CD8-positive, alpha-beta memory T cell (primary cell): ENCODE measurements at regions not wholly inside any gene's neighbourhood (a gene's known extent, or its start where the extent isn't known, plus 50 kb on each side); places are given as distances from the start of the nearest gene placed in this dataset.

Source experiments
- CTCF ChIA-PET: fragments of 350-600 bp; sonication (Branson Sonifier 250); formaldehyde crosslinking; loops from one replicate; lab custom pipeline; 2021; ENCODE audit warnings: antibody characterized with exemption; lab: Charles Lee
- POLR2A ChIA-PET: fragments of 350-600 bp; sonication (Branson Sonifier 250); formaldehyde crosslinking; loops from one replicate; lab custom pipeline; 2021; ENCODE audit warnings: antibody characterized with exemption; lab: Charles Lee
- DNase-seq, 5 donors: peaks; one replicate each; pipeline versions ENCODE4 v3.0.0 to v3.0.0-alpha.2; 2020 to 2022; ENCODE audit warnings: mixed read lengths in 1 of 5
- H3K27ac ChIP-seq: one replicate; pipeline ENCODE4 v1.7.0; 2013; ENCODE audit warnings: low read depth, mild to moderate bottlenecking, low read length, moderate library complexity
- H3K27me3 ChIP-seq: 2 replicates; pipeline ENCODE4 v1.7.0; 2013; ENCODE audit warnings: low read length, mild to moderate bottlenecking; ENCODE audit not compliant: insufficient read depth, poor library complexity, severe bottlenecking
- H3K36me3 ChIP-seq: 2 replicates; pipeline ENCODE4 v1.7.0; 2013; ENCODE audit warnings: mild to moderate bottlenecking, low read length, moderate library complexity; ENCODE audit not compliant: insufficient read depth
- H3K4me1 ChIP-seq: 2 replicates; pipeline ENCODE4 v1.7.0; 2013; ENCODE audit warnings: mild to moderate bottlenecking, low read length, moderate library complexity; ENCODE audit not compliant: insufficient read depth
- H3K4me3 ChIP-seq: 2 replicates; pipeline ENCODE4 v1.7.0; 2013; ENCODE audit warnings: mild to moderate bottlenecking, low read length
- H3K9me3 ChIP-seq: 2 replicates; pipeline ENCODE4 v1.7.0; 2013; ENCODE audit warnings: mild to moderate bottlenecking, low read length
- H3K27ac Mint-ChIP-seq, 8 donors: one replicate each; pipeline ENCODE4 v1.8.0; 2020 to 2021; ENCODE audit warnings: mixed read lengths in 8 of 8, mild to moderate bottlenecking in 6 of 8, inconsistent platforms in 3 of 8, moderate library complexity in 3 of 8
- H3K27me3 Mint-ChIP-seq, 2 donors: one replicate each; pipeline ENCODE4 v1.8.0; 2020 to 2021; ENCODE audit warnings: mixed read lengths in 2 of 2, mild to moderate bottlenecking in 1 of 2, moderate library complexity in 1 of 2
- H3K36me3 Mint-ChIP-seq, 3 donors: one replicate each; pipeline ENCODE4 v1.8.0; 2020 to 2021; ENCODE audit warnings: mixed read lengths in 3 of 3, inconsistent platforms in 1 of 3, mild to moderate bottlenecking in 1 of 3
- H3K4me1 Mint-ChIP-seq, 3 donors: one replicate each; pipeline ENCODE4 v1.8.0; 2020 to 2021; ENCODE audit warnings: mixed read lengths in 3 of 3, inconsistent platforms in 1 of 3, mild to moderate bottlenecking in 1 of 3
- H3K4me3 Mint-ChIP-seq, 7 donors: one replicate each; pipeline ENCODE4 v1.8.0; 2020 to 2021; ENCODE audit warnings: mixed read lengths in 7 of 7, mild to moderate bottlenecking in 6 of 7, moderate library complexity in 4 of 7, inconsistent platforms in 2 of 7
- H3K9me3 Mint-ChIP-seq, 5 donors: one replicate each; pipeline ENCODE4 v1.8.0; 2020 to 2022; ENCODE audit warnings: mixed read lengths in 5 of 5, mild to moderate bottlenecking in 3 of 5, moderate library complexity in 2 of 5, inconsistent platforms in 1 of 5

DNA sequence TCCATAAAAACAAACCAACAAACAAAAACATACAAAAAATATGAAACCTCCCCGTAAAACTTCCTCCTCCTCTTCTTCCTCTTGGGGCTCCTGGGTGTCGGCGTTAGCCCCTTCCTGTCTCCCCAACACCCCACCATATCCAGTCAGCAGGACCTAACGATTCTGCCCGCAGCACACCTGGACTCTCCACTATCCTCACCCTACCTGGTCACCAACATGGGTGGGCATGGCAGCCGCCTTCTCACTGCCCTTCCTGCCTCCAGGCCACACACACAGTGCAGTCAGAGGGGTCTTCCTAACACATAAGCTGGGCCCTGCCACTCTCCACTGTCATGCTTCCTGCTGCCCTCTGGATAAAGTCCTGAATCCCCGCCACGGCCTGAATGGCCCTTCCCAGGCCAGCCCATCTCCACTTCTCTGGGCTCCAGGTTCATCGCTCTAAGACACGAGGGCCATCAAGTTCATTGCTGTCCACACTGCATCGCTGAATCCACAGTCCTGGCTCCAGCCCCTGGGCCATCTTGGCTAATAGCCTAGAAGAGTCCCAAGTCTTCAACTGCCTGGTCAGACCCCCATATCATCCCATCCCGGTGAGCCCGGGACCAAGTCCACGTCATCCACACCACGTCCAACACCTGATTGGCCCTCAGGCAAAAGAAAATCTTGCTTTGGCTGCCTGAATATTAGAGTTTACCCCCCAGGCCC is 76.2 kb downstream of the IGLL1 start:
- CTCF ChIA-PET, result no interaction called here

DNA sequence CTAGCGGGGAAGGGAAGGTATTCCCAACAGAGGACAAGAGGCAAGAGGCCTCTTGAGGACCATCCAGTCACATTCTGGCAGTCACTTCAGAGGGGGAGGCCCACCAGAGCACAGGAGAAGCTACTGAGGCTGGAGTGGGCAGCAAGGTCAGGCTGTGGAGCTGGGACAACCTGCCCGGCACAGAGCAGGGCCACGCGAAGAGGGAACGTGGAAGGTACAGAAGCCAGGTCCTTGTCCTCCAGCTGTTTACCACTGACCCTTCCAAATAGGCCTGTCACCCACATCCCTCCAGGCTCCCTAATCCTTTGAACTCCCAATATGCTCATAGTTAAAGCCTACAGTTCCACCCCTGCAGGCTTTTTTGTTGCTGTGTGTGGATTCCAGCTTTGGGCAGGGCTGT is 76.9 kb downstream of the IGLL1 start:
- Mint-ChIP-seq H3K27ac (no peak overlapping the region), H3K9me3 (no peaks in the 10 kb centered on the region), H3K27me3 (peaks cover 21 to 43% of the 10 kb centered on the region in 2 donors), H3K4me3 (no peak overlapping the region), H3K36me3 (no peaks in the 10 kb centered on the region), H3K4me1 (no peaks in the 10 kb centered on the region)
- Histone ChIP-seq H3K4me1 (no peaks in the 10 kb centered on the region), H3K27ac (no peak overlapping the region), H3K27me3 (no peaks in the 10 kb centered on the region), H3K4me3 (no peak overlapping the region), H3K36me3 (no peaks in the 10 kb centered on the region), H3K9me3 (no peaks in the 10 kb centered on the region)
- ChIA-PET CTCF (no interaction called here), POLR2A (no interaction called here)
- no peak for DNase-seq

More for the DNA sequence above, 76.2 kb downstream of the IGLL1 start:
- Mint-ChIP-seq H3K4me1 (no peaks in the 10 kb centered on the region), H3K9me3 (no peaks in the 10 kb centered on the region), H3K36me3 (no peaks in the 10 kb centered on the region), H3K27ac (peak overlapping the region in 1 of 8 donors; percentile 95), H3K27me3 (peaks cover 18 to 39% of the 10 kb centered on the region in 2 donors), H3K4me3 (no peak overlapping the region)
- Histone ChIP-seq H3K4me3 (no peak overlapping the region), H3K27ac (no peak overlapping the region), H3K4me1 (no peaks in the 10 kb centered on the region), H3K36me3 (no peaks in the 10 kb centered on the region), H3K9me3 (no peaks in the 10 kb centered on the region), H3K27me3 (no peaks in the 10 kb centered on the region)
- POLR2A ChIA-PET, result no interaction called here
- no peak for DNase-seq

DNA sequence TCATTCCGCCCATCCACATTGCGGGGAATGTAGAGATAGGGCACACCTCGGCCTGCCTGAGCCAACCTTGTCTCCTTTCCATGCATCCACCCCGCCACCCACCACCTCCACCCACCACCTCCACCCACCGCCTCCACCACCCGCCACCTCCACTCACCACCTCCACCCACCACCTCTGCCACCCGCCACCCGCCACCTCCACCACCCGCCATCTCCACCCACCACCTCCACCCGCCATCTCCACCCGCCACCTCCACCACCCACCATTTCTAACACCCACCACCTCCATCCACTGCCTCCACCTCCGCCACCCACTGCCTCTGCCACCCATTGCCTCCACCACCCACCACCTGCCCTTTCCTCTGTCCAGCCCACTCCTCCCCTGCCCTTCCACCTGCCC is 78.4 kb downstream of the IGLL1 start:
- H3K4me1 Mint-ChIP-seq, result no peaks in the 10 kb centered on the region
- no peaks in the 10 kb centered on the region for H3K36me3 ChIP-seq
- no peak overlapping the region for H3K4me3 Mint-ChIP-seq
- POLR2A ChIA-PET, result no interaction called here
- peaks cover 15 to 33% of the 10 kb centered on the region in 2 donors for H3K27me3 Mint-ChIP-seq
- H3K9me3 Mint-ChIP-seq, result no peaks in the 10 kb centered on the region
- H3K4me1 ChIP-seq, result no peaks in the 10 kb centered on the region
- CTCF ChIA-PET, result no interaction called here
- DNase-seq, result no peak
- no peaks in the 10 kb centered on the region for H3K36me3 Mint-ChIP-seq
- H3K27me3 ChIP-seq, result no peaks in the 10 kb centered on the region
- H3K4me3 ChIP-seq, result no peak overlapping the region
- no peaks in the 10 kb centered on the region for H3K9me3 ChIP-seq
- no peak overlapping the region for H3K27ac Mint-ChIP-seq
- no peak overlapping the region for H3K27ac ChIP-seq

DNA sequence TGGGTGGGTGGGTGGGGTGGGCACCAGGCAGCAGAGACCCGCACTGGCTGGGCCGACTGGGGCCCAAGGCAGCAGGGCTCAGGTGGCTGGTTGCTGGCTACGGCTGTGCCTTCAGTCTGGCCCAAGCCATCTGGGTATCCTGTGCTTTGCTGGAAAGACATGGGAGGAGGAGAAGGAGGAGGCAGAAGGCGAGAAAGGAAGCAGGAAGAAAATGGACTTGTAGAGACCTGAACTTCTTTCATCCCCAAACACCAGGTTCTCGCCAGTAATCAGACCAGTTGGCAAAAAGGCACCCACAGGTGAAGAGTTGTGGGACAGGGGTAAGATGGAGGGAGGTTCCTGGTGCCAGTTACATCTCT is 78.8 kb downstream of the IGLL1 start:
- Histone ChIP-seq H3K27ac (no peak overlapping the region), H3K9me3 (no peaks in the 10 kb centered on the region), H3K4me3 (no peak overlapping the region), H3K27me3 (no peaks in the 10 kb centered on the region), H3K36me3 (no peaks in the 10 kb centered on the region), H3K4me1 (peaks cover 2% of the 10 kb centered on the region)
- ChIA-PET CTCF (no interaction called here), POLR2A (no interaction called here)
- no peaks in the 10 kb centered on the region for H3K9me3 Mint-ChIP-seq
- peaks cover 1 to 2% (median 2%) of the 10 kb centered on the region in 3 donors for H3K4me1 Mint-ChIP-seq
- no peaks in the 10 kb centered on the region for H3K36me3 Mint-ChIP-seq
- H3K27me3 Mint-ChIP-seq, result peaks cover 15 to 33% of the 10 kb centered on the region in 2 donors
- no peak overlapping the region for H3K4me3 Mint-ChIP-seq
- DNase-seq, result no peak
- no peak overlapping the region for H3K27ac Mint-ChIP-seq

DNA sequence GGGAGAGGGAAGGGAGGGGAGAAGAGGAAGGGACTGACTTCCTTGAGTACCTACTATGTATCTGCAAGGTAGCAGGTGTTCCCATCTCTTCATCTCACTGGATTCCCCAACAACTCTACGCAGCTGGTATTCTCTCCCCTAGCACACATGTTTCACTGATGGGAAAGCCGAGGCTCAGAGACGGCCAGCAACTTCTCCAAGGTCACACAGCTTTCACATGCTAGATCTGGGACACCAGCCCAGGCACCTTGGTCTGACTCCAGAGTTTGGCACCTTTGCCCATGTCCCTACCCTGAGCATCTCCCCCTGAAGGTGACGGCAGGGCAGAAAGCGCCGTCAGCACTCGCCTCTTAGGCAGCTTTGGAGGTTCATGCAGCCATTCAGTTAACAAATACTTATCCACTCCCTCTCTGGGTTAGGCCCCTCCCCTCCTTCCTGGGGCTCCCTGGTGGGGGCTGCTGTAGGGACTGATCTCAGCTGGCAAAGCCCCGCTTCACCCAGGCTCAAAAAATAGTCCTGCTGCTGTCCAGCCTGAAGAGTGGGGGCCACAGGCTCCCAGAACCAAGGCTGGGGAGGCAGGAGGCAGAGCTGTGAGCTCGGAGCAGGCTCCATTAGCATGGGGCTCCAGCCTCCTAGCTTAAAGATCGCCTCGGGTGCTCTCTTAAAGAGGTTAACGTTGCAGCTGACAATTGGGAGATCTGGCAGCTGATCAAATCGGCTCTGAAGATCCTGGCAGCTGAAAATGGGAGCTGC is 79.4 kb downstream of the IGLL1 start:
- Mint-ChIP-seq H3K27me3 (peaks cover 15 to 32% of the 10 kb centered on the region in 2 donors), H3K36me3 (no peaks in the 10 kb centered on the region), H3K4me1 (peaks cover 7% of the 10 kb centered on the region in 3 donors), H3K4me3 (no peak overlapping the region), H3K9me3 (no peaks in the 10 kb centered on the region), H3K27ac (no peak overlapping the region)
- Histone ChIP-seq H3K36me3 (no peaks in the 10 kb centered on the region), H3K9me3 (no peaks in the 10 kb centered on the region), H3K4me3 (no peak overlapping the region), H3K27ac (no peak overlapping the region), H3K4me1 (peaks cover 7% of the 10 kb centered on the region), H3K27me3 (no peaks in the 10 kb centered on the region)
- ChIA-PET POLR2A (no interaction called here), CTCF (no interaction called here)
- no peak for DNase-seq

DNA sequence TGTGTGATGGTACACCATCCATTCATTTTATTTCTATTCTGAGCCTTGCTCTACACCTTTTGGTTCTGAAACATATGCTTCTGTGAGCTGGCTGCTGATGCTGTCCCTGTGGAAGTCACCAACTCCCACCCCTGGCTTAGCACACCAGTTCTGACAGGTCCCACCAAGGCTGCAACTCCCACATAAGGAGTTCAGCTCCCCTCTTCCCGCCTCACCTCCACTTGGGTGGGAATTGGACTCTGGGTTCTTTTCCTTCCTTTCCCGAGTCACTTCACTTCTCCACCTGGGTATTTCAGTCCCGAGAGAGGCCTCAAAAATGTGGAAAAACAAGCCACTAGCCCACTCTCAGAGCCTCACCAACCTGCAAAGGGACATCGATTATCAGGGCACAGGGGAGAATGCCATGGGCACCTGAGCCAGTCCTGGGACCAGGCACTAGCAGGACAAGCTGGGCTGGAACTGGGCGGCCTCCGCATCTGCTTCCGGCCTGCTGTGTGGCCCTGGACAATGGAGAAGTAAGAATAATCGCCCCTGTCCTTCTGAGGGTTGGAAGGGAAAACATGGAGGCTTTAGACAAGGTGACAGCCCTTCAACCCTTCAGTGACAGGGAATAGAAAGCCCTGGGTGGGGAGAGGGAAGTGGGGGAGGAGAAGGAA is 80.1 kb downstream of the IGLL1 start:
- no peak overlapping the region for H3K27ac ChIP-seq
- peak overlapping the region in 1 of 8 donors; percentile 59 for H3K27ac Mint-ChIP-seq
- peaks cover 9% of the 10 kb centered on the region for H3K4me1 ChIP-seq
- H3K27me3 Mint-ChIP-seq, result peaks cover 13 to 30% of the 10 kb centered on the region in 2 donors
- CTCF ChIA-PET, result no interaction called here
- H3K4me3 ChIP-seq, result no peak overlapping the region
- no peaks in the 10 kb centered on the region for H3K36me3 Mint-ChIP-seq
- no peak overlapping the region for H3K4me3 Mint-ChIP-seq
- H3K9me3 Mint-ChIP-seq, result no peaks in the 10 kb centered on the region
- no peaks in the 10 kb centered on the region for H3K9me3 ChIP-seq
- no peak for DNase-seq
- peaks cover 7 to 11% (median 8%) of the 10 kb centered on the region in 3 donors for H3K4me1 Mint-ChIP-seq
- no peaks in the 10 kb centered on the region for H3K27me3 ChIP-seq
- H3K36me3 ChIP-seq, result no peaks in the 10 kb centered on the region
- POLR2A ChIA-PET, result no interaction called here

DNA sequence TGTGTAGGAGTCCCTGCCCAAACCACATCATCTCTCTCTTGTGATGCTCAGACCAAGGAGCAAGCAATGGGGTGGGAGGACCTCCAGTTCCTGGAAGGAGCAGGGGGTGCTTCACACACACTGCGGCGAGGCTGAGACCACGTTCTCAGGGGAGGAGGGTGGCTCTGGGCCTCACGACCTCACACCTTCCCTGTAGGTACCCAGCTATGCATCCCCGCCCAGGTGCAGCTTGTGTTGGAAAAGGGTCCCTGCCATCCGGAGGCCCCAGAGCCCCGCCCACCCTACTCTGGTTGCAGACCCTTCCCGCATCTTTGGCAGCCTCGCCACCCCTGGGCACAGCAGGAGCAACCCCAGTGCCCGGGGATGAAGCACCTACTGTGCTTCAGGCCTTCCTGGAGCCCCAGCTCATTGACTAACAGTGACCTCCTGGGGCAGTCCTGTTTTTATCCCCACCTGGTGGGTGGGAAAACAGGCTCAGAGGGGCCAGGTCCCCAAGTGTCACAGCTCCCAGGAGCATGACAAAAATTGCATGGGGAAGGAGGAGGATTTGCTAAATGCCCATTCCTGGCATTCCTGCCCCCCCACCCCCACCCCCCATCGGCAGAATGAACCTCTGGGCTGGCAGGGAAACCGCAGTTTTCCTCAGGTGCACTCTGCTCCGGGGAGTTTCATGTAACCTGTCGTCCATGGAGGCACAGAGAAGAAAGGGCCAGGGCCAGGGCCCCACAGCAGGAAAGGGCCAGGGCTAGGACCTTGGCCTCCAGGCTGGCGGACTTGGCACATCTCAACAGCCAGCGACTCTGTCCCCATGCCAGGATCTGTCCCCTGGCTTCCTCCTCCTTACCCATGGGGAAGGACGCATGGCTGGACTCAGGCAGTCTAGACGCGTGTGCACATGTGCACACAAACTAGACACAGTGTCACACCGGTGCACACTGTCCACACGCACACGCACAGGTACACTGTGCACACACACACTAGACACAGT is 81.0 kb downstream of the IGLL1 start:
- Histone ChIP-seq H3K9me3 (no peaks in the 10 kb centered on the region), H3K27ac (no peak overlapping the region), H3K4me1 (peaks cover 9% of the 10 kb centered on the region), H3K36me3 (no peaks in the 10 kb centered on the region), H3K4me3 (no peak overlapping the region), H3K27me3 (no peaks in the 10 kb centered on the region)
- peak overlapping the region in 1 of 8 donors; percentile 66 for H3K27ac Mint-ChIP-seq
- no peak overlapping the region for H3K4me3 Mint-ChIP-seq
- peaks cover 7 to 11% (median 8%) of the 10 kb centered on the region in 3 donors for H3K4me1 Mint-ChIP-seq
- no peaks in the 10 kb centered on the region for H3K9me3 Mint-ChIP-seq
- no peak for DNase-seq
- peaks cover 13 to 29% of the 10 kb centered on the region in 2 donors for H3K27me3 Mint-ChIP-seq
- no peaks in the 10 kb centered on the region for H3K36me3 Mint-ChIP-seq
- ChIA-PET CTCF (no interaction called here), POLR2A (no interaction called here)
